Transverse colon (tissue), 4 donors: ENCODE measurements at regions not wholly inside any gene's neighbourhood (a gene's known extent, or its start where the extent isn't known, plus 50 kb on each side); places are given as distances from the start of the nearest gene placed in this dataset.

ENCODE experiments used
- CTCF ChIP-seq, 5 experiments: fragments of 200-600 bp in 3 of 5; fragments of 450-650 bp in 2 of 5; sonication (generic) in 3 of 5; IDR thresholded peaks; 1 replicate in 2 of 5; 2 replicates in 3 of 5; pipeline ENCODE4 v1.5.1; 2016 to 2017; ENCODE audit warnings: antibody characterized with exemption in 5 of 5, inconsistent platforms in 3 of 5, mild to moderate bottlenecking in 2 of 5, moderate library complexity in 1 of 5
- EP300 ChIP-seq: sonication (generic); formaldehyde crosslinking; IDR thresholded peaks from one replicate; pipeline ENCODE4 v1.6.1; 2017; ENCODE audit warnings: antibody characterized with exemption, low read depth
- POLR2A ChIP-seq: fragments of 450-650 bp; IDR thresholded peaks from one replicate; pipeline ENCODE4 v1.6.1; 2016; ENCODE audit warnings: antibody characterized with exemption, mild to moderate bottlenecking, moderate library complexity
- POLR2AphosphoS5 ChIP-seq, 3 donors: sonication (generic); formaldehyde crosslinking; IDR thresholded peaks; one replicate each; pipeline ENCODE4 v1.6.1; 2016; ENCODE audit warnings: antibody characterized with exemption in 3 of 3

DNA sequence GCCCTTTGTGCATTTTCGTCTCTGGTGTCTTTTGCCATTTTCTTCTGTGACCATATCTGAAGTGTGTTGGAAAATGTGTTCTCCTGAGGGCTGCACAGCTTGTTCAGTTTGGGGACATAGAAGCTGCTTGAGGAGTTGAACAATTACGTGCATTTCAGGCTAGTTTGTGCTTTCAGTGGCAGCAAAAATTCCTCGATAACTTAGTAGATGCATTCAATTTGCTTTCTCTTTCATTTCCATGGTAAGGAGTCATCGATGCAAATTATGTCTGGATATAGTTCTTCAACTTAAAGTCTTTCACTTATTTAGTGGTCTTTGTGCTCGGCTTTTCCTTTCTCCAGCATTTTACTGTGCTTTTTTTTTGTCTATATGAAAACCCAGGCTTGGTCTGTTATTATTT lies 441.5 kb downstream of the PLA2G4A start:
- TF ChIP-seq CTCF (IDR thresholded peaks at IDR 0.05) (no peak), POLR2AphosphoS5 (IDR thresholded peaks at IDR 0.05) (no peak), EP300 (no peak), POLR2A (no peak)
